ENCODE measurements at regions not wholly inside any gene's neighbourhood (a gene's known extent, or its start where the extent isn't known, plus 50 kb on each side); places are given as distances from the start of the nearest gene placed in this dataset.

- POLR2A ChIA-PET, result no interaction called here
- no peaks in the 10 kb centered on the region for H3K4me1 ChIP-seq (ENCODE audit: control insufficient read depth in 2 of 2, insufficient read depth in 2 of 2, low read length in 2 of 2)
- no peak for DNase-seq
- no peak overlapping the region for H3K27ac ChIP-seq (ENCODE audit: low read depth, low read length)
- Mint-ChIP-seq H3K4me1 (no peaks in the 10 kb centered on the region), H3K27me3 (no peaks in the 10 kb centered on the region), H3K36me3 (no peaks in the 10 kb centered on the region), H3K9me3 (peaks cover 0 to 9% (median 3%) of the 10 kb centered on the region in 11 donors), H3K4me3 (no peak overlapping the region), H3K27ac (no peak overlapping the region)
- H3K9me3 ChIP-seq (ENCODE audit: control insufficient read depth in 2 of 3, low read length in 3 of 3), result no peaks in the 10 kb centered on the region
- no peaks in the 10 kb centered on the region for H3K36me3 ChIP-seq (ENCODE audit: control insufficient read depth in 2 of 3, insufficient read depth in 3 of 3, low read length in 3 of 3)
- CTCF ChIA-PET, result no interaction called here
- no peak overlapping the region for H3K4me3 ChIP-seq (ENCODE audit: low read length)
- H3K27me3 ChIP-seq (ENCODE audit: control insufficient read depth in 2 of 2, insufficient read depth in 2 of 2, low read length in 2 of 2), result no peaks in the 10 kb centered on the region
- intact Hi-C loops (cut with micrococcal nuclease), result no loop called here
- no peak for ATAC-seq
Observed at GRCh38 chr9:101904845-101905244, 166.4 kb upstream of the GRIN3A start.

DNA sequence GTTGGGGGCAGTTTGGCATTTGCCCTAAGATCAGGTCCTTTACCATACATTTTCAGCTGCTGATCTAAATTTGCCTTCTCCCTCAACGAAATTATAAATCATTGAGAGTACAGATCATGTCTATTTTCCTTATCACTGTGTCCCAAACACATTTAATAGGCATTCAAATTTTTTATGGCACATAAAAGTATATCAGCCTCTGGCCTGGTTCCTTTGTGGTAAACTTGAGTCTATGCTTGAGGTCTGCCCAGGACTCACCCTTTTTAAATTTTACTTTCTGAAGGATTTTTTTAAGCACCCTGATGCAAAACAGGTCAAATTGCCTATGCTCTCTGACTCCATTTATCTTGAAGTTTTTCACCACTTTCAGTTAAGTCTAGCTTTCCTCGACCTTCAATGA, 163.6 kb upstream of the GRIN3A start:
- Histone ChIP-seq H3K4me1 (ENCODE audit: control insufficient read depth in 2 of 2, insufficient read depth in 2 of 2, low read length in 2 of 2) (no peaks in the 10 kb centered on the region), H3K36me3 (ENCODE audit: control insufficient read depth in 2 of 3, insufficient read depth in 3 of 3, low read length in 3 of 3) (no peaks in the 10 kb centered on the region), H3K27ac (ENCODE audit: low read depth, low read length) (no peak overlapping the region), H3K27me3 (ENCODE audit: control insufficient read depth in 2 of 2, insufficient read depth in 2 of 2, low read length in 2 of 2) (no peaks in the 10 kb centered on the region), H3K9me3 (ENCODE audit: control insufficient read depth in 2 of 3, low read length in 3 of 3) (no peaks in the 10 kb centered on the region), H3K4me3 (ENCODE audit: low read length) (no peak overlapping the region)
- Mint-ChIP-seq H3K36me3 (no peaks in the 10 kb centered on the region), H3K27ac (no peak overlapping the region), H3K9me3 (peaks cover 0 to 2% (median 0%) of the 10 kb centered on the region in 11 donors), H3K27me3 (no peaks in the 10 kb centered on the region), H3K4me1 (no peaks in the 10 kb centered on the region), H3K4me3 (no peak overlapping the region)
- intact Hi-C loops (cut with micrococcal nuclease), result no loop called here
- ATAC-seq (no peak), DNase-seq (no peak)
- ChIA-PET POLR2A (no interaction called here), CTCF (no interaction called here)

GRCh38 chr9:101897196-101897595, 158.7 kb upstream of the GRIN3A start:
- CTCF ChIA-PET, result no interaction called here

GRCh38 chr9:101893661-101894646, 155.5 kb upstream of the GRIN3A start:
- Histone ChIP-seq H3K27ac (ENCODE audit: low read depth, low read length) (no peak overlapping the region), H3K9me3 (ENCODE audit: control insufficient read depth in 2 of 3, low read length in 3 of 3) (no peaks in the 10 kb centered on the region), H3K27me3 (ENCODE audit: control insufficient read depth in 2 of 2, insufficient read depth in 2 of 2, low read length in 2 of 2) (no peaks in the 10 kb centered on the region), H3K36me3 (ENCODE audit: control insufficient read depth in 2 of 3, insufficient read depth in 3 of 3, low read length in 3 of 3) (no peaks in the 10 kb centered on the region), H3K4me1 (ENCODE audit: control insufficient read depth in 2 of 2, insufficient read depth in 2 of 2, low read length in 2 of 2) (no peaks in the 10 kb centered on the region), H3K4me3 (ENCODE audit: low read length) (no peak overlapping the region)
- no peaks in the 10 kb centered on the region for H3K4me1 Mint-ChIP-seq
- H3K4me3 Mint-ChIP-seq, result no peak overlapping the region
- ATAC-seq, result no peak
- DNase-seq, result no peak
- no peaks in the 10 kb centered on the region for H3K36me3 Mint-ChIP-seq
- H3K9me3 Mint-ChIP-seq, result peaks cover 0 to 3% (median 0%) of the 10 kb centered on the region in 11 donors
- H3K27me3 Mint-ChIP-seq, result peaks cover 0 to 6% (median 0%) of the 10 kb centered on the region in 5 donors
- H3K27ac Mint-ChIP-seq, result no peak overlapping the region
- ChIA-PET CTCF (no interaction called here), POLR2A (no interaction called here)
- intact Hi-C loops (cut with micrococcal nuclease), result no loop called here

More at GRCh38 chr9:101897196-101897595, 158.7 kb upstream of the GRIN3A start:
- Mint-ChIP-seq H3K4me1 (no peaks in the 10 kb centered on the region), H3K27ac (no peak overlapping the region), H3K27me3 (peaks cover 0 to 6% (median 0%) of the 10 kb centered on the region in 5 donors), H3K4me3 (no peak overlapping the region), H3K36me3 (no peaks in the 10 kb centered on the region), H3K9me3 (peaks cover 0 to 3% (median 0%) of the 10 kb centered on the region in 11 donors)
- no peaks in the 10 kb centered on the region for H3K4me1 ChIP-seq (ENCODE audit: control insufficient read depth in 2 of 2, insufficient read depth in 2 of 2, low read length in 2 of 2)
- ATAC-seq (no peak), DNase-seq (no peak)
- H3K27me3 ChIP-seq (ENCODE audit: control insufficient read depth in 2 of 2, insufficient read depth in 2 of 2, low read length in 2 of 2), result no peaks in the 10 kb centered on the region
- no peak overlapping the region for H3K4me3 ChIP-seq (ENCODE audit: low read length)
- POLR2A ChIA-PET, result no interaction called here
- H3K36me3 ChIP-seq (ENCODE audit: control insufficient read depth in 2 of 3, insufficient read depth in 3 of 3, low read length in 3 of 3), result no peaks in the 10 kb centered on the region
- intact Hi-C loops (cut with micrococcal nuclease), result no loop called here
- H3K27ac ChIP-seq (ENCODE audit: low read depth, low read length), result no peak overlapping the region
- H3K9me3 ChIP-seq (ENCODE audit: control insufficient read depth in 2 of 3, low read length in 3 of 3), result no peaks in the 10 kb centered on the region

GRCh38 chr9:101881508-101881907, 143.1 kb upstream of the GRIN3A start:
- Mint-ChIP-seq H3K27ac (no peak overlapping the region), H3K36me3 (no peaks in the 10 kb centered on the region), H3K27me3 (peaks cover 0 to 7% (median 0%) of the 10 kb centered on the region in 5 donors), H3K9me3 (peaks cover 0 to 1% (median 0%) of the 10 kb centered on the region in 11 donors), H3K4me1 (no peaks in the 10 kb centered on the region), H3K4me3 (no peak overlapping the region)
- DNase-seq (no peak), ATAC-seq (no peak)
- no peaks in the 10 kb centered on the region for H3K9me3 ChIP-seq (ENCODE audit: control insufficient read depth in 2 of 3, low read length in 3 of 3)
- intact Hi-C loops (cut with micrococcal nuclease), result no loop called here
- POLR2A ChIA-PET, result no interaction called here
- H3K27ac ChIP-seq (ENCODE audit: low read depth, low read length), result no peak overlapping the region
- no peaks in the 10 kb centered on the region for H3K36me3 ChIP-seq (ENCODE audit: control insufficient read depth in 2 of 3, insufficient read depth in 3 of 3, low read length in 3 of 3)
- CTCF ChIA-PET, result no interaction called here
- H3K4me1 ChIP-seq (ENCODE audit: control insufficient read depth in 2 of 2, insufficient read depth in 2 of 2, low read length in 2 of 2), result no peaks in the 10 kb centered on the region
- no peaks in the 10 kb centered on the region for H3K27me3 ChIP-seq (ENCODE audit: control insufficient read depth in 2 of 2, insufficient read depth in 2 of 2, low read length in 2 of 2)
- no peak overlapping the region for H3K4me3 ChIP-seq (ENCODE audit: low read length)

DNA sequence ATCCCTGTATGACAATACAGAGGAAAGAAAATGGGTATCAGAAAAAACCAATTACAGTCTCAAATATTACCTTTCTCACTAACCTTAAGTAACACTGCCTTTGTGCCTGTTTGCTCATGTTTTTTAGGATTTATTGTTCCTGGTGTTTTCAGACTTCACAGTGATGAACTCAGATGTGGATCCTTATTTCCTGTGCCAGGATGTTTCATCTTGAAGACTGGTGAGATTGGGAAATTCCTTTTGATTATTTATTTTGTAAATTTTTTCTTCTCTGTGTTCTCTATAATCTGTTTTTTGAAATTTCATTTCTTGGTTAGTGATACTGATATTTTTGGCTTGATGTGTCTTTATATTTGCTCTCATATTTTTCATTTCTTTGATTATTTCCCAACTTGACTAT, 142.4 kb upstream of the GRIN3A start:
- no peak overlapping the region for H3K4me3 Mint-ChIP-seq
- H3K4me1 Mint-ChIP-seq, result no peaks in the 10 kb centered on the region
- Histone ChIP-seq H3K4me1 (ENCODE audit: control insufficient read depth in 2 of 2, insufficient read depth in 2 of 2, low read length in 2 of 2) (no peaks in the 10 kb centered on the region), H3K36me3 (ENCODE audit: control insufficient read depth in 2 of 3, insufficient read depth in 3 of 3, low read length in 3 of 3) (no peaks in the 10 kb centered on the region), H3K27me3 (ENCODE audit: control insufficient read depth in 2 of 2, insufficient read depth in 2 of 2, low read length in 2 of 2) (no peaks in the 10 kb centered on the region), H3K9me3 (ENCODE audit: control insufficient read depth in 2 of 3, low read length in 3 of 3) (no peaks in the 10 kb centered on the region), H3K27ac (ENCODE audit: low read depth, low read length) (no peak overlapping the region), H3K4me3 (ENCODE audit: low read length) (no peak overlapping the region)
- DNase-seq, result no peak
- H3K27ac Mint-ChIP-seq, result no peak overlapping the region
- ChIA-PET CTCF (no interaction called here), POLR2A (no interaction called here)
- no peaks in the 10 kb centered on the region for H3K36me3 Mint-ChIP-seq
- intact Hi-C loops (cut with micrococcal nuclease), result no loop called here
- peaks cover 0 to 6% (median 0%) of the 10 kb centered on the region in 5 donors for H3K27me3 Mint-ChIP-seq
- H3K9me3 Mint-ChIP-seq, result peaks cover 0 to 1% (median 0%) of the 10 kb centered on the region in 11 donors
- ATAC-seq, result no peak

DNA sequence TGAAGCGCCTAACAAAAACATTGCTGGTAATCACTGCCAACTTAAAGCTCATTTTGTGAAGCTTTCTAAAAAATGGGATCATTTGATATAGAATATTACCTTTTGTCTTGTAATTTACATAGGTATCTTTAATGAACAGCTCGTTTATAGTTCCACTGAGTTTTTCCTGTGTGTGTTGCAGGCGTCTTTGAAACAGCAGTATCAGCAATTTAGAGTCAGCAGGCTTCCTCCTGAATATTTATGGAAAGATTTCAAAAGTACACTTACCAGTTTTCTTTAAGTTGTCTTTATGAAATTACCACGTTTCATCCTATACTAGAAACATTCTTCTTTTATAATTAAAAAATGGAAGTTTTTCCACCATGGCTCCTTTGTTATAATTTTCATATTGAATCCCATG, 140.3 kb upstream of the GRIN3A start:
- Histone ChIP-seq H3K4me3 (ENCODE audit: low read length) (no peak overlapping the region), H3K27ac (ENCODE audit: low read depth, low read length) (no peak overlapping the region), H3K9me3 (ENCODE audit: control insufficient read depth in 2 of 3, low read length in 3 of 3) (no peaks in the 10 kb centered on the region), H3K4me1 (ENCODE audit: control insufficient read depth in 2 of 2, insufficient read depth in 2 of 2, low read length in 2 of 2) (no peaks in the 10 kb centered on the region), H3K27me3 (ENCODE audit: control insufficient read depth in 2 of 2, insufficient read depth in 2 of 2, low read length in 2 of 2) (no peaks in the 10 kb centered on the region), H3K36me3 (ENCODE audit: control insufficient read depth in 2 of 3, insufficient read depth in 3 of 3, low read length in 3 of 3) (no peaks in the 10 kb centered on the region)
- H3K4me3 Mint-ChIP-seq, result no peak overlapping the region
- no peaks in the 10 kb centered on the region for H3K36me3 Mint-ChIP-seq
- CTCF ChIA-PET, result no interaction called here
- H3K27me3 Mint-ChIP-seq, result peaks cover 0 to 4% (median 0%) of the 10 kb centered on the region in 5 donors
- H3K9me3 Mint-ChIP-seq, result peaks cover 0 to 1% (median 0%) of the 10 kb centered on the region in 11 donors
- POLR2A ChIA-PET, result no interaction called here
- intact Hi-C loops (cut with micrococcal nuclease), result no loop called here
- no peak overlapping the region for H3K27ac Mint-ChIP-seq
- DNase-seq, result no peak
- no peak for ATAC-seq
- no peaks in the 10 kb centered on the region for H3K4me1 Mint-ChIP-seq
